Fibroblast of lung (primary cell): ENCODE measurements at regions not wholly inside any gene's neighbourhood (a gene's known extent, or its start where the extent isn't known, plus 50 kb on each side); places are given as distances from the start of the nearest gene placed in this dataset.

Source experiments
- EZH2 ChIP-seq: IDR thresholded peaks from 2 replicates; pipeline ENCODE4 v1.5.1; 2012; ENCODE audit warnings: low read length, control low read depth, mild to moderate bottlenecking; ENCODE audit errors: missing control alignments
- TF ChIP-seq, protein P1 (sequence below), 2 donors: IDR thresholded peaks in 1 of 2; conservative IDR thresholded peaks in 1 of 2; 1 replicate in 1 of 2; 2 replicates in 1 of 2; pipeline ENCODE4 v1.5.1; 2011 to 2012; ENCODE audit warnings: low read length in 2 of 2, control low read depth in 1 of 2, inconsistent platforms in 1 of 2, low read depth in 1 of 2, mild to moderate bottlenecking in 1 of 2

DNA sequence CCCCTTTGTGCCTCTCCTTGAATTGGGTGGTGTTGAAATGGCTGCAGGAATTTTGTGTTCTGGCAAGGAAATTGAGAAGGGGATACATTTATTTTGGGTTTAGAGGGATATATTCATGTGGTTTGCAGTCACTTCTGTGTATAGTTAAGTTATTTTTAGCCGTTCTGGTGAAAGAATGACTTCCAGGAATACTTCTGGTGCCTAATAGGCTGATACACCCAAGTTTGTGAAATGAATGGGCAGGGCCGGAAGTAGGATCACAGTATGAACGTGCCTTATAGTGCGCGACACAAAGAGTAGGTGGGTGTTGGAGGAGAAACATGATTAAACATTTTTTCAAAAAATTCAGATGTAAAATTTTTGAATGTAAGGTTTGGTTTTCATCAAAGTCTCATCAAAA is 168.6 kb upstream of the ATP5MC3 start:
- TF ChIP-seq, protein P1, sequence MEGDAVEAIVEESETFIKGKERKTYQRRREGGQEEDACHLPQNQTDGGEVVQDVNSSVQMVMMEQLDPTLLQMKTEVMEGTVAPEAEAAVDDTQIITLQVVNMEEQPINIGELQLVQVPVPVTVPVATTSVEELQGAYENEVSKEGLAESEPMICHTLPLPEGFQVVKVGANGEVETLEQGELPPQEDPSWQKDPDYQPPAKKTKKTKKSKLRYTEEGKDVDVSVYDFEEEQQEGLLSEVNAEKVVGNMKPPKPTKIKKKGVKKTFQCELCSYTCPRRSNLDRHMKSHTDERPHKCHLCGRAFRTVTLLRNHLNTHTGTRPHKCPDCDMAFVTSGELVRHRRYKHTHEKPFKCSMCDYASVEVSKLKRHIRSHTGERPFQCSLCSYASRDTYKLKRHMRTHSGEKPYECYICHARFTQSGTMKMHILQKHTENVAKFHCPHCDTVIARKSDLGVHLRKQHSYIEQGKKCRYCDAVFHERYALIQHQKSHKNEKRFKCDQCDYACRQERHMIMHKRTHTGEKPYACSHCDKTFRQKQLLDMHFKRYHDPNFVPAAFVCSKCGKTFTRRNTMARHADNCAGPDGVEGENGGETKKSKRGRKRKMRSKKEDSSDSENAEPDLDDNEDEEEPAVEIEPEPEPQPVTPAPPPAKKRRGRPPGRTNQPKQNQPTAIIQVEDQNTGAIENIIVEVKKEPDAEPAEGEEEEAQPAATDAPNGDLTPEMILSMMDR (conservative IDR thresholded peaks at IDR 0.05 in 1 of 2, IDR thresholded peaks at IDR 0.05 in 1 of 2; ENCODE audit: low read depth in 1 of 2, low read length in 2 of 2) = no peak
- TF ChIP-seq EZH2 = no peak
